Neural progenitor cell (in vitro differentiated cells): ENCODE measurements at regions not wholly inside any gene's neighbourhood (a gene's known extent, or its start where the extent isn't known, plus 50 kb on each side); places are given as distances from the start of the nearest gene placed in this dataset.

Experiments used
- DNase-seq: peaks from one replicate; pipeline ENCODE4 v3.0.0-alpha.2; 2016; ENCODE audit warnings: low spot score
- H2AFZ ChIP-seq: fragments of 200-600 bp; sonication (generic); replicated peaks from 2 replicates; pipeline ENCODE4 v1.6.1; 2016; ENCODE audit warnings: antibody characterized with exemption
- H3F3A ChIP-seq: fragments of 200-600 bp; sonication (generic); 2 replicates; pipeline ENCODE4 v1.6.1; 2016; ENCODE audit warnings: antibody characterized with exemption, low read depth
- H3K27ac ChIP-seq: fragments of 200-600 bp; sonication (generic); 2 replicates; pipeline ENCODE4 v1.5.1; 2016; ENCODE audit warnings: mild to moderate bottlenecking
- H3K27me3 ChIP-seq: fragments of 200-600 bp; sonication (generic); 2 replicates; pipeline ENCODE4 v1.6.1; 2016; ENCODE audit warnings: mild to moderate bottlenecking, moderate library complexity
- H3K36me3 ChIP-seq: fragments of 200-600 bp; sonication (generic); 2 replicates; pipeline ENCODE4 v1.5.1; 2016
- H3K4me1 ChIP-seq: fragments of 200-600 bp; sonication (generic); 2 replicates; pipeline ENCODE4 v1.6.1; 2016; ENCODE audit warnings: mixed run types
- H3K4me2 ChIP-seq: fragments of 200-600 bp; sonication (generic); 2 replicates; pipeline ENCODE4 v1.6.1; 2016
- H3K4me3 ChIP-seq: fragments of 200-600 bp; sonication (generic); 2 replicates; pipeline ENCODE4 v1.5.1; 2016
- H3K79me2 ChIP-seq: fragments of 200-600 bp; sonication (generic); 2 replicates; pipeline ENCODE4 v1.6.1; 2016; ENCODE audit warnings: low read depth
- H3K9ac ChIP-seq: fragments of 200-600 bp; sonication (generic); 2 replicates; pipeline ENCODE4 v1.6.1; 2016
- H3K9me3 ChIP-seq: fragments of 200-600 bp; sonication (generic); 2 replicates; pipeline ENCODE4 v1.5.1; 2016; ENCODE audit warnings: low read depth
- H4K20me1 ChIP-seq: fragments of 200-600 bp; sonication (generic); 2 replicates; pipeline ENCODE4 v1.6.1; 2016; ENCODE audit warnings: low read depth
- H3K27ac Mint-ChIP-seq: 3 replicates; pipeline ENCODE4 v1.8.0; 2021; ENCODE audit warnings: mixed read lengths
- H3K27me3 Mint-ChIP-seq: 2 replicates; pipeline ENCODE4 v1.8.0; 2022; ENCODE audit warnings: low read depth, mild to moderate bottlenecking, inconsistent platforms, moderate library complexity, mixed read lengths; ENCODE audit not compliant: insufficient read depth
- H3K36me3 Mint-ChIP-seq: 3 replicates; pipeline ENCODE4 v1.8.0; 2021; ENCODE audit warnings: mixed read lengths
- H3K4me1 Mint-ChIP-seq: 3 replicates; pipeline ENCODE4 v1.8.0; 2021; ENCODE audit warnings: mixed read lengths
- H3K4me3 Mint-ChIP-seq: 3 replicates; pipeline ENCODE4 v1.8.0; 2021; ENCODE audit warnings: mild to moderate bottlenecking, moderate library complexity, mixed read lengths
- H3K9me3 Mint-ChIP-seq: 3 replicates; pipeline ENCODE4 v1.8.0; 2020; ENCODE audit warnings: mixed read lengths
- CTCF ChIP-seq: fragments of 200-600 bp; sonication (generic); IDR thresholded peaks from 2 replicates; pipeline ENCODE4 v1.5.1; 2017; ENCODE audit warnings: antibody characterized with exemption, mild to moderate bottlenecking
- EZH2 ChIP-seq: fragments of 200-600 bp; sonication (generic); IDR thresholded peaks from 2 replicates; pipeline ENCODE4 v1.6.1; 2017; ENCODE audit warnings: antibody characterized with exemption, mild to moderate bottlenecking, moderate library complexity
- EZH2phosphoT487 ChIP-seq: fragments of 200-600 bp; sonication (generic); IDR thresholded peaks from 2 replicates; pipeline ENCODE4 v1.6.1; 2017; ENCODE audit warnings: antibody characterized with exemption

DNA sequence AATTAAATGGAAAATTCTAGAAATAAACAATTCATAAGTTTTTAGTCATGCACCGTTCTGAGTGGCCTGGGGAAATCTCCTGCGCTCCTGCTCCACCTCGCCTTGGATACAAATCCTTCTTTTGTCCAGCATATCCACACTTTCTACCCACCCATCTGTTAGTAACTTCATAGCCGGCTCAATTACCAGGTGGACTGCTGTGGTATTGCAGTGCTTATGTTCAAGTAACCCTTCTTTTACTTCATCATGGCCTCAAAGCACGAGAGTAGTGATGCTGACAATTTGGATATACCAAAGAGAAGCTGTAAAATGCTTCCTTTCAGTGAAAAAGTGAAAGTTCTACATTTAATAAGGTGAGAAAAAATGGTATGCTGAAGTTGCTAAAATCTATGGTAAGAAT lies 142.3 kb upstream of the CHL1 start:
- Histone ChIP-seq H3K27me3 (no peaks in the 10 kb centered on the region), H3K4me1 (no peaks in the 10 kb centered on the region), H4K20me1 (no peaks in the 10 kb centered on the region), H3K9me3 (no peaks in the 10 kb centered on the region), H3F3A (no peaks in the 10 kb centered on the region), H3K79me2 (no peaks in the 10 kb centered on the region), H3K9ac (no peak overlapping the region), H3K4me3 (no peak overlapping the region), H2AFZ (no peak overlapping the region), H3K36me3 (no peaks in the 10 kb centered on the region), H3K27ac (no peak overlapping the region), H3K4me2 (no peak overlapping the region)
- Mint-ChIP-seq H3K27me3 (no peaks in the 10 kb centered on the region), H3K36me3 (no peaks in the 10 kb centered on the region), H3K27ac (no peak overlapping the region), H3K4me1 (peaks cover 22% of the 10 kb centered on the region), H3K4me3 (no peak overlapping the region), H3K9me3 (peaks cover 6% of the 10 kb centered on the region)
- DNase-seq = no peak
- TF ChIP-seq CTCF = no peak
- no peak for TF ChIP-seq EZH2
- TF ChIP-seq EZH2phosphoT487 = no peak

DNA sequence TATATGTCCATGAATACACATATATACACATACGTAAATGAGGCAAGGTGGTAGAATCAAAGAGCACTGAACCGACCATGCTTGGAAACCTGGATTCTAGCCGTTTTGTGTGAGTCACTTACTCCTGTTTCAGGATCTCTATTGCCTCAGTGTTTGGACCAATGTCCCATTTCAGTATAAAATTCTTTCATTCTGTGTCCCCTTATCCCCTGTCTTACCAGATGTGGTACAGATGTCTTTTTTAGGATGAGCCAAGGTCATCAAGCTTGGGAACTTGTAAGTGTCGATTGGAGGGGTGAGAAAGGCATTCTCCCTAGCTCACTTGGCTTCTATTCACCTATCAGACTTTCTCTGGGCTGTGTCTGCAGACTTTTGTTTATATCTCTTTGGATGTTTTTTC lies 139.9 kb upstream of the CHL1 start:
- Histone ChIP-seq H3K79me2 (no peaks in the 10 kb centered on the region), H3F3A (no peaks in the 10 kb centered on the region), H3K4me2 (no peak overlapping the region), H3K9me3 (no peaks in the 10 kb centered on the region), H3K36me3 (no peaks in the 10 kb centered on the region), H3K27me3 (no peaks in the 10 kb centered on the region), H4K20me1 (no peaks in the 10 kb centered on the region), H2AFZ (no peak overlapping the region), H3K9ac (no peak overlapping the region), H3K4me1 (no peaks in the 10 kb centered on the region), H3K27ac (no peak overlapping the region), H3K4me3 (no peak overlapping the region)
- DNase-seq = no peak
- Mint-ChIP-seq H3K4me1 (peaks cover 25% of the 10 kb centered on the region), H3K9me3 (peaks cover 2% of the 10 kb centered on the region), H3K36me3 (no peaks in the 10 kb centered on the region), H3K4me3 (no peak overlapping the region), H3K27ac (peak overlapping the region; percentile 20), H3K27me3 (peaks cover 3% of the 10 kb centered on the region)
- TF ChIP-seq EZH2phosphoT487 (no peak), EZH2 (no peak), CTCF (no peak)

DNA sequence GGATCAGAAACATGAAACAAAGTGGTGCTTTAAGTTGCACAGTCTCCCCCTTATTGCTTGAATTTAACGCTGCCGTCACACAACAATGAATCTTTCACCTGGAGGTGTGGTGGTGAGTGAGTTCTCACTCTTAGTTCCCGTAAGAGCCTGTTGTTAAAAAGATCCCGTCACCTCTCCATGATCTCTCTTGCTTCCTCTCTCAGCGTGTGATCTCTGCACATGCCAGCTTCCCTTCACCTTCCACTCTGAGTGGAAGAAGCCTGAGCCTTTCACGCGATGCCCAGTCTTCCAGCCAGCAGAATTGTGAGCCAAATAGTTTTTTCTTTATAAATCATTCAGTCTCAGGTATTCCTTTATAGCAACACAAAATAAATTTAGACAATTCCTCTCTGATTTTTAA lies 136.7 kb upstream of the CHL1 start:
- no peak overlapping the region for H3K4me3 ChIP-seq
- no peak for DNase-seq
- Mint-ChIP-seq H3K4me1 (peaks cover 24% of the 10 kb centered on the region), H3K4me3 (no peak overlapping the region), H3K27me3 (peaks cover 3% of the 10 kb centered on the region), H3K36me3 (no peaks in the 10 kb centered on the region), H3K27ac (no peak overlapping the region), H3K9me3 (no peaks in the 10 kb centered on the region)
- H2AFZ ChIP-seq = peak overlapping the region; percentile 26
- no peak overlapping the region for H3K4me2 ChIP-seq
- H3K4me1 ChIP-seq = peaks cover 10% of the 10 kb centered on the region
- no peaks in the 10 kb centered on the region for H3F3A ChIP-seq
- H3K9ac ChIP-seq = no peak overlapping the region
- H3K27ac ChIP-seq = no peak overlapping the region
- no peak for TF ChIP-seq EZH2phosphoT487
- TF ChIP-seq CTCF = no peak
- TF ChIP-seq EZH2 = no peak
- no peaks in the 10 kb centered on the region for H3K36me3 ChIP-seq
- H3K9me3 ChIP-seq = no peaks in the 10 kb centered on the region
- no peaks in the 10 kb centered on the region for H3K27me3 ChIP-seq
- H3K79me2 ChIP-seq = no peaks in the 10 kb centered on the region
- no peaks in the 10 kb centered on the region for H4K20me1 ChIP-seq
